RPMI7951 (cell line): ENCODE measurements at regions not wholly inside any gene's neighbourhood (a gene's known extent, or its start where the extent isn't known, plus 50 kb on each side); places are given as distances from the start of the nearest gene placed in this dataset.
A peak's percentile ranks its signal among the peaks of the same experiment; 100 is the strongest.
"Not testable (repeated sequence)": the region's sequence is repeated elsewhere in the genome, so short reads cannot be mapped to it uniquely, and the experiment has no call there.

Source experiments
- DNase-seq: peaks from one replicate; pipeline ENCODE4 v3.0.0-alpha.2; 2012; ENCODE audit warnings: low read depth

DNA sequence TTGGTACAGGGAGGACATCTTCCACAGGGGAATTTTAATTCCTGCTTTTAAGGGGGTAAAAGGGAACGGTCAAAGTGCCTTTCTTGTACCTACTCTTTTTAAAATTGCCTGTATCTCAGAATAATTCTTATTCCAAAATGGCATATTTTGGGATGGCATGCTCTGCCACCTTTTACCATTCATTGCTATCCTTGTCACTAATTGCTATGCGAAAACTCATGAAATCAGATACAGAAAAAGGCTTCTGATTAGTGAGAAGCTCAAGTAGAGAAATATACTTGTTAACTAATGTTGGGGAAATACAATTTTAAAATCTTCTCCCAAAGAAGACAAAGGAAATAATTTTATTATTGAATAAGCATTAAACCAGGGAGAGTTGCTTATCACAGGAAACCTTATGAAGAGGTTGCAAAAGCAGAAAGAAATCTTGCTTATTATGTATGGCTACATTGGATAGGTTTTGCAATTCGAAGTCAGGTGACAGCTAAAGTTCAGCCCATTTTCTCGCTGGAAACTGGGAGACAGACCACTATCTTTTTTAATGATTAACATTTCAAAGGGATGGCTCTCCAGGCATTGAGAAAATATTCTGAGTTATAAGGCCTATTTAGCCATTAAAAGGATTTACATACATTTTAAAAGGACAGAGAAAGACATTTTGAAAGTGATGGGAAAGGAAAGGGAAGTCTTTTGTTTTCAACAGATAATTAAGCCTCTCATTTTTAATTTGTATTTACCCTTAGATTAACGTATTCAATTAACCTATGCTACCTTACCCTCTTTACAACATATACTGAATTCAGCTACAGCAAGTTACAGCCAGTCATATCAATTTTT, 110.3 kb upstream of the PRSS16 start:
- DNase-seq: no peak

DNA sequence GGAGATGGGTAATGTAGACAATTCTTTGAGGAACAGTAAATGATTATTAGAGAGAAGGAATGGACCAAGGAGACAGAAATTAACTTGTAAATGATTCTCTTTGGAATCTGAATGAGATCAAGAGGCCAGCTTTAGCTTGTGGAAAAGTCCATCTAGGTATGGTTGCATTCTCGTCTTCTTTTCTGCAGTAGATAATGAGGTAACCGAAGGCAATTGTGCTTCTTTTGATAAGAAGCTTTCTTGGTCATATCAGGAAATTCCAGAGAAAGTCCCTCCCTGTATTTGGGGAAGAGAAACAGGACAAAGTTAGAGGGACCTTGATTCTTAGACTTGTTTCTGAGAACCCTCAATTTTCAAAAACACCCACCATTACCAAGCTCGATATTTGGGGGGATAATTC, 109.1 kb upstream of the PRSS16 start:
- DNase-seq: no peak

DNA sequence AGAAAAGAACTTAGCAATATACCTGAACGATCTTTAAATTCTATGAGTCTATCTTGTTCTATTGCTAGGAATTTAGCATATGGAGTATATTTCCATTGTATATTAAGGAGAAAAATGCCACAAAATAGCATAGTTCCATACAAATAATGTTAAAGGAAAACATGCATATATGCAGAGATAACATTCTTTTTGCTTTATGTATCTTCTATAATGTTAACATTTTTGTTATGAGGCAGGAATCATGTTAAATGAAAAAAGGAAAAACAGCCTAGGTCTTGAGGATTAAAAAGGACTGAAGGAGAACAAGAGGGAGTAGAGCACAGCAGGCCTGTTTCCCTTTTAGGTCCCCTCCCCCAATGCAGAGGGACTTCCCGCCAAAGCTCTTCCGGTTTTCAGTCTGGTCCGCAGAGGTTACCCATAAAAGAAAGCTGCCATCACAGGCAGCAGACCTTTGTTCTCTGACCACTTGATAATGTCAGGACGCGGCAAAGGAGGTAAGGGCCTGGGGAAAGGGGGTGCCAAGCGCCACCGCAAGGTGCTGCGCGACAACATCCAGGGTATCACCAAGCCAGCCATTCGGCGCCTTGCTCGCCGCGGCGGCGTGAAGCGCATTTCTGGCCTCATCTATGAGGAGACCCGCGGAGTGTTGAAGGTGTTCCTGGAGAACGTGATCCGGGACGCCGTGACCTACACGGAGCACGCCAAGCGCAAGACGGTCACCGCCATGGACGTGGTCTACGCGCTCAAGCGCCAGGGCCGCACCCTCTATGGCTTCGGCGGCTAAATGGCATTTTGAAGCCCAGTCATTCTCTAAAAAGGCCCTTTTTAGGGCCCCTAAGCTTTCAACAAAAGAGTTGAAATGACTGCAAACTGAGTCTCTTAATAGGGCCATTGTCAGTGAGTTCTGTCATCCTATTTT, 108.4 kb upstream of the PRSS16 start:
- DNase-seq: peak; percentile 92

DNA sequence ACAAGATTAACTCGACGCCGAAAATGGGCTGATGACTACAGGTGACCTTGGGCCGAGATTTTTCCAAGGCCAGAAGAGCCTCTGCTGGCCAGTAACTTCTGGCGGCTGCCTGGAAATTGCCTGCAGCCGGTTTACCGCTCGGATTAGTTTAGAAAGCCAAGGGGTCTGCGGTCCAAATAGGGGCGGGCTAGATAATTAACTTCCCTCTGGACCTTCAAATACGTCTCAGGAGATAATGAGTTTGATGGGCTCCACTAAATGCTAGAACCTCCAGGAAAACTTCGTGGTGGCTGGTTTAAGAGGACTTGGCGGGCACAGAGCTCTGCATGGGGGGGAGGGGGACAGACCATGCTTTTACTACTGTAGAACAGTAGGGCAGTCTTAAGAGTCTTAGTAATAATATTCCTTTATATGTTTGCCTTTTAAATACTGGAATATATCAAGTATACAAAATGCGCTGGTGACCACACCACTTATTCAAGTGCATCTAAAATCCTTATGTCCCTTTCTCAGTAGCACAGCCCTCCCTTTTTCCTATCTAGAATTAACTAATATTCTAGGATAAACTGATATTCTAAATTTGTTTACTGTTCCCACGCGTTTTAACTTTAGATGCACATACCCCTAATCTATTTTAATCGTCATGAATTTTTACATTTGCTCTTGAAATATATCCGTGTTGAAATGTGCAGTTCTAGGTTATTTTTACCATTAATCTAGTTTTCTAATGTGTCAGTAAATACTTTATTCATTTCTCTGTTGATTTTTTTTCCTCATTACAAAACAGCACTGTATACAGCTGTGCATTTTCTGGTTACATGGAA, 107.5 kb upstream of the PRSS16 start:
- DNase-seq: peak; percentile 59

DNA sequence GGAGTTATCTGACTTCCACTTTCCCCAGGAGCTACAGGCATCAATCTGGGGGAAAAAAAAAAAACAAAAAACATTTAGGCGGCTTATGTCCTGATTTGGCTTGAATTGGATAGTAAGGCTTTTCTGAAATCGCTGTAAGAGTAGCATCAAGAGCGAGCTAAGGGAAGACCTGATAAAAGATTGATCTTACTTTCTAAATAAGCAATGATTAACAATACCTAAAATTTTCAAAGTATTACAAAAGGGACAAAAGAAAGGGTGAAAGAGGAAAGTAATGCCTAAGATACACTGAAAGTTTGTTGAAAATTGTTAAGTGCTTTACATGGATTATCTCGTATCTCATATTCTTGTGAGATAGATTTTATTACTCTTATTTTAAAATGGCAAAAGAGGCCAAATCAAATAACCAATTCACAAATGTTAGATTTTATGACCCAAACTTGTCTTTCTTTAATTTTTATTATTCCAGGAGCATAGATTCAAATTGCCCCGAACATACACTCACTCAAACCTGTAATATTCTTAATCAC, 106.4 kb upstream of the PRSS16 start:
- no peak for DNase-seq

DNA sequence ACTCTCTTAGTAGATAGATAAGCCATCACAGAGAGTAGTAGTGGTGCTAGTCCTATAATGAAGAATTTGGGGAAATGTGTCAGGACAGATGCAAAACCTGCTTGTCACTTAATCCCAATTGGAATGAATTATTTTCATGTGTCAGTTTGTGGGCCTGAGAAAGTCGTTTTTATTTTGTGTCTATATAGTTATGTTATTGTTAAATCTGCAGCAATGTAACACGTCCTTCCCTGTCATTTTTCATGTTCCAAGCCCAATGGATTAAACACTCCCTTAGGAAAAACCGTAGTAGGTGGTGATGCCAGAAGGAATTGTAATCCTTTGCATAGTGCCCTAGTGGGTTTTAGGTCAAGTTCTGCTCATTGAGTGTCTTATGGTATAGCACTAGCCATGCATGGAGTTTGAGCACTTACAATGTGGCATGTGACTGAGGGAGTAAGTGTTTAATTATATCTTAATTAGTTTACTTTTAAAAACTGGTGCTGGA, 105.9 kb upstream of the PRSS16 start:
- no peak for DNase-seq

DNA sequence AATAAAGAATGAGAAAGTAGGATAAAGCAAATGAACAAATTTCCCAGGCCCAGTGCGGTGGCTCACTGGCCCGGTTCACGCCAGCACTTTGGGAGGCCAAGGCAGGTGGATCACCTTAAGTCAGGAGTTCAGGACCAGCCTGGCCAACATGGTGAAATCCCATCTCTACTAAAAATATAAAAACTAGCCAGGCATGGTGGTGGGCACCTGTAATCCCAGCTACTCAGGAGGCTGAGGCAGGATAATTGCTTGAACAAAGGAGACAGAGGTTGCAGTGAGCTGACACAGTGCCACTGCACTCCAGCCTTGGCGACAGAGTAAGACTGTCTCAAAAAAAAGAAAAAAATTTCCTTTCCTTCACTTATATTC, 104.5 kb upstream of the PRSS16 start:
- DNase-seq: not testable (repeated sequence)

DNA sequence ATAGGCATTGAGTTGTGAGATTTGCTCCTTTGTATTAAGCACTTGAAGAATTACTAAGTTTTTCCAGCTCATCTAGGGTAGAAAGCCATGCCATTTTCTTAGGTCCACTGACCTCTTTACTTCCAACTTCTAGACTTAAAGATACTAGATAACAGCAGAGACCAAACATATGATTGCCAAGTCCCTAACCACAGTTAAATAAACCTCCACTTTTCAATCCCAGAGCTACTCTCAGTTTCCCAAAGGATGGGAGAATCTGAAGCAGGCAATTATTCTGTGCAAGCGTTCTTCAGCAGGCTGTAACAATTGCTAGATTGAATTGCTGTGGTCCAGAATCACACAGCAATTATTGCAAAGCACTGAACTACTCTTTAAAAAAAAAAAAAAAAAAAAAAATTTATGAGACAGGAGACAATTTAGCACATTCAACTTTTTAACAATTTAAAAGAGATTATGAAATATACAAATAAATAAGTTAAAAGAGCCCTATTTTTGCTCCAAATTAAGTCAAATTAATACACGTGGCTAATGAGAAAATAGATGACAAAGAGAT, 104.0 kb upstream of the PRSS16 start:
- DNase-seq: no peak

DNA sequence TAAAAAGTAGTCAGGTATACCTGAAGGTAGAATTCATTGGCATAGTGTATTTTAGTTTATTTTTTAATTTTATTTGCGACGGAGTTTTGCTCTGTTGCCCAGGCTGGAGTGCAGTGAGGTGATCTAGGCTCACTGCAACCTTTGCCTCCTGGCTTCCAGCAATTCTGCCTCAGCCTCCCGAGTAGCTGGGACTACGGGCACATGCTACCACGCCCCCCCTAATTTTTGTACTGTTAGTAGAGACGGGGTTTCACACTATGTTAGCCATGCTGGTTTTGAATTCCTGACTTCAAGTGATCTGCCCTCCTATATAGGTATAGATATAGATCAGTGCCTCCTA, 102.8 kb upstream of the PRSS16 start:
- DNase-seq: no peak

DNA sequence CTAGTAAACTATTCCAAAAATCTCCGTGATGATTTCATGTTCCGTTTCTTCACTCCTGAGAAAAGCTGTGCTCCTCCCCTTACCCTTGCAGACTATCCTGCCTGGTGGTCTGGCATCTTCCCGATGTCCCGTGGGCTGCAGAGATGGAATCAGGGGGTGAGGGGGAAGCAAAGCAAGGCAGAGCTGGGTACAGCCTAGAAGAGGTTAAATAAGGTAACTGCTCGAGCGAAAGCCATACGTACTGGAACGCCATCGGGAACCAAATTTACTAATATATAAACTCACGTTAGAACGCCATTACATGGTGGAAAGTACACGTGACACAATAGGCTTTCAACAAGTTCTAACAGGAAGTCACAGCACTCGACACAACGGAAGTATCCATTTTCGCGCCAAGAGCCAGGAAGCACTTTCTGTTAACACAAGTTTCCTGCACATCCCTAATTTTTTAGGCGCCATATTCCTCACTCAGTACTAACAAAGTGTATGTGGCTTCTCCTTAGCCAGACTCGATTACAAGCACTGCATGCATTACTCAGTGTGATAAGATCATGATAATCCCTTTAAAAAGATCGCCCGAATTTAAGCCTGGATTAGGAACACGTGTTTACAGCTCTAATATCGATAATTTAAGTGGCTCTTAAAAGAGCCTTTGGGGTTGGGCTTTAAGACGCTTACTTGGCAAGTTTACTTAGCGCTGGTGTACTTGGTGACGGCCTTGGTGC, 101.6 kb upstream of the PRSS16 start:
- peak; percentile 93 for DNase-seq

DNA sequence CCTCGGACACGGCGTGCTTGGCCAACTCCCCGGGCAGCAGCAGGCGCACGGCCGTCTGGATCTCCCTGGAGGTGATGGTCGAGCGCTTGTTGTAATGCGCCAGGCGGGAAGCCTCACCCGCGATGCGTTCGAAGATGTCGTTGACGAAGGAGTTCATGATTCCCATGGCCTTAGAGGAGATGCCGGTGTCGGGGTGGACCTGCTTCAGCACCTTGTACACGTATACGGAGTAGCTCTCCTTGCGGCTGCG, 101.1 kb upstream of the PRSS16 start:
- not testable (repeated sequence) for DNase-seq

DNA sequence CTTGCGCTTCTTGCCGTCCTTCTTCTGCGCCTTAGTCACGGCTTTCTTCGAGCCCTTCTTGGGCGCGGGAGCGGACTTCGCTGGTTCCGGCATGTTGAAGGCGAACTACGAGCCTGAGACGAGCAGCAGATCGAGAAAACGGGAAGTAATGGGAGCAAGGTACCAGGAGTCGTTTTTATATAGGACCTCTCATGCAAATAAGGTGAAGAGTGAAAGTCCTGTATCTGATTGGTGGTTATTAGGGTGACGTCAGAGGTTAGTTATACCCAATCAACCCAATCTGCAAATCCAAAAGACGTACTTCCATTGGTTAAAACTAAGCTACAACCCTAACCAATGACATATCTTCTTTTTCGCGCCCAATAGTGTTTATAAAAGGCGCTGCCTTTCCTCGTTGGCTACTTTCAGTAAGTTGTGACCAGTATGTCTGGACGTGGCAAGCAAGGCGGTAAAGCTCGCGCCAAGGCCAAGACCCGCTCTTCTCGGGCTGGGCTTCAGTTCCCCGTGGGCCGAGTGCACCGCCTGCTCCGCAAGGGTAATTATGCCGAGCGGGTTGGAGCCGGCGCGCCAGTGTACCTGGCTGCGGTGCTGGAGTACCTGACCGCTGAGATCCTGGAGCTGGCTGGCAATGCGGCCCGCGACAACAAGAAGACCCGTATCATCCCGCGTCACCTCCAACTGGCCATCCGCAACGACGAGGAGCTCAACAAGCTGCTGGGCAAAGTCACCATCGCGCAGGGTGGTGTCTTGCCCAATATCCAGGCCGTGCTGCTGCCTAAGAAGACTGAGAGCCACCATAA, 100.6 kb upstream of the PRSS16 start:
- peak; percentile 100 for DNase-seq

DNA sequence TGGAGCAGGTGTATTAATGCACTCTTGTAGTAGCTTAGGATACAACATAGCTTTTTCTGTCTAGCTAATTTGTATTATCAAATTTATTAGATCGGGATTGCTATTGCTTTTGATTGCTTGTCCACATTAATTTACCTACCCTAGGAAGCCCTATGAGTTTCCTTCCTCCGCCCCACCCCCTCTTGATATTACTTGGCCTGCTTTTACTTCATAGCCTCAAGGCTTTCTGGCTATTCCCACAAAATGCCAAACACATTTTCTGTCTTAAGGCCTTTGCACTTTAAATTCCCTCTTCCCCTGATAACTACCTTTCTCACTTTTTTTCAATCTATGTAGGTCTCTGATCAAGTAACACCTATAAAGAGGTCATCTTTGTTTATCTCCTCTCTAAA, 99.1 kb upstream of the PRSS16 start:
- peak; percentile 40 for DNase-seq

DNA sequence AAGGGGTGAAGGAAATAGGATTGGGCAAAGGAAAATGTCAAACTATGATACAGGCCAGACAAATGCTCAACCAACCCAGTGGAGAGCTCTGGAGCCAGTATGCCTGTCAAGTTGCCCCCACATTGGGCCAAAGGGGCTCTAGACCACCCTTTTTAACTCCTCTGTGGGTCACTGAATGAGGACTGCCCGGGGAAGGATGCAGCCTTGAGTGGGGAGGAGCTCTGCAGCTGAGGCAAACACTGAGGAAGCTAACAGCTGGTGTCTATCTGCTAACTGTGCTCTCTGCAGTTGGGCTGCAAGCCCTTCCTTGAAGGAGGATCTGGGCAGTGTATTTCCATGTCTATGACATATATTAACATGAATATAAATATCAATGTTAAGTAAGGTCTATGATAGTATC, 98.4 kb upstream of the PRSS16 start:
- DNase-seq: no peak

DNA sequence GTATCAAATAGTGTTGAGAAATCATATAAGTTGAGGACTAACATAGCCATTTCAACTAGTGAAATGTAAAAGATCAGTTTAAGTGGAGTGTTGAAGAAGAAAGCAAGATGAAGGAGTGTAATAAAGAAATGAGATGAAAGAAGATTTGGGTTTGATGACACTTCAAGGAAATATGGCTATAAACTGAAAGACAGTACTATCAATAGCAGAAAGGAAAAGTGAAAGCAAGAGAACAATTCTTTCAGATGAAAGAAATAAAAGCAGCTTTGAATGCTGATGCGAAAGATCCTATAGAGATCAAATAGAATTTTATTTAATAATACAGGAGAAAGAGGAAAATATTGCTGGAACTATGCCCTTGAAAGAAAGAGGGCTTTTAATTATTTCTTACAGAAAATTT, 92.8 kb upstream of the PRSS16 start:
- DNase-seq: no peak

DNA sequence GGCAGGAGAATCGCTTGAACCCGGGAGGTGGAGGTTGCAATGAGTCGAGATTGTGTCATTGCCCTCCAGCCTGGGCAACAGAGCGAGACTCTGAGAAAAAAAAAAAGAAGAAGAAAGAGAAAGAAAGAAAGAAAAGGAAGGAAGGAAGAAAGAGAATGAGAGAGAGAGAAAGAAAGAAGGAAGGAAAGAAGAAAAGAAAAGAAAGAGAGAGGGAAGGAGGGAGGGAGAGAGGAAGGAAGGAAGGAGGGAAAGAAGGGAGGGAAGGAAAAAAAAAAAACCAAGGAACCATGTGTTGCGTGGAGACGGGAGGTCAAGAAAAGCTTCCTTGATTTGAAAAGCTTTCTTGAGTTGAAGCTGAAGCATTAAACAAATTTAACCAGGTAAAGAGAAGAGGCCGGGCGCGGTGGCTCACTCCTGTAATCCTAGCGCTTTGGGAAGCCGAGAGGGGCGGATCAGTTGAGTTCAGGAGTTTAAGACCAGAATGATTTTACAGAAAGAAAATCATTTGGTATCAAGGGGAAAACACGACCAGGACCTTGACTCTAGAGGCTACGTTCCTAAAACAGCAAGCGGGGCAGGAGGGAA, 90.5 kb upstream of the PRSS16 start:
- DNase-seq: no peak

DNA sequence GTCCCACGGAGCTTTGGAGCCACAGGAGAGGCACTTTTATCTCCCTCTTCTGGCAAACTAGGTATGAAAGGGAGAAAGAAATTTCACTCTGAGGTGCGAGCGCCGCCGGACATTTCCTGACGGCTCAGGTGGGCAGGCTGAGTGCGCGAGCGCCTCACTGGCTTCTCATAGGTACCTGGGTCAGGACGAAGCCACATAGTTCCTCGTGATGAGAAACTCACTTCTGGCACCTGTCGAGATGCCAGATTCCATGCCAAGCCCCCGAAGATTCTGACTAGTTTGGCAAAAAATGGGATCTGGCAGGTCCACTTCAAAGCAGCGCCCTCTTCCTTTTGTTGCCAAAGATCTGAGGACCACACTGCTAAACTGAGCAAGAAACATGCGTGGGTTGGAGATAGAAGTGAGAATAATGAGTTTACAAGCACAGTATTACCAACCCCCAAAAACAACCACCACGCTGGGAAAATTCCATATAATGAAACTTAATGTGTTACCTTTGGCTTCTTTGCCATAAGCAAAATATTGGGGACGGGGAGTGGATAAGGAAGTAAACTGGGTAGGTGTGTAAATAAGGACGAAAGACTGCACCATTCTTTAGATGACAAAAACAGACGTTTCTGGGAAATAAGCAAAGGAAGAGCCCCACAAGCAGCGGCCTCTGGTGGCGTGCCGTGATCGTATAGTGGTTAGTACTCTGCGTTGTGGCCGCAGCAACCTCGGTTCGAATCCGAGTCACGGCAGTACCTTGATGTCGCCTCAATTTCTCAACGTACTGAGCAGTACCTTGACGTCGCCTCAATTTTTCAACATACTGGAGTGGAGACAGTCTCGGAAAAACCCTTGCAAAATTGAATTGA, 89.8 kb upstream of the PRSS16 start:
- DNase-seq: peak; percentile 52

DNA sequence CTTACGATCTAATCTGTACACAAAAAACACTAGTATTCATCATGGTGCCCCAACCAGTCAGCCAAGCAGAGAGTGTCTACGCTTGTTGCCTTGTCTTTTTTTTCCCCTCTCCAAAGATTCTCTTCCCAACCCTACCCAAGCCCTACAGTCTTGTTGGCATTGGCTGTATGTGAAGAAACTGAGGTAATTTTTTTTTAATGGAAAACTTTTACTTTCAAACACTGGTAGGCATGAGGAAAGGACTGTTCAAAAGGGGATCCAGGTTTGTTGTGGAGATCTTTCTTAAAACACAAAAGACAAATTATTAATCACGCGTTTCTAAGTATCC, 89.2 kb upstream of the PRSS16 start:
- no peak for DNase-seq

DNA sequence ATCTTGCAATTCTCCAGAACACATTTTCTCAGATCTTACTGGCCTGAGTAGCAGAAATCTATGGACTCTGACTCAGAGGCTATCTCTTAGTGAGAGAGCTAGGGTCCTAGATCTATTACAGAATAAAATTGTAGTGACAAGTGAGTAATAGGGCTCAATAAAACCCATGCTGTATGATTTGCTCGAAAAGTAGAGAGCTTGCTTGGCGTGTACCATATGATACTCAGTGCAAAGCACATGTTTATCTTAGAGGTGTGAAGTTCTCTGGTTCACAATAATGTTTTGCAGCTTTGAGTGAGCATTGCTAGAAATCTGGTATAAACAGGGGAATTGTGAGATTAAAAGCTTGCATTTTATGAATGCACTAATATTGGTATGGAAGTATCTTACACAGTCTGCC, 87.8 kb upstream of the PRSS16 start:
- no peak for DNase-seq
